ENCODE measurements at regions not wholly inside any gene's neighbourhood (a gene's known extent, or its start where the extent isn't known, plus 50 kb on each side); places are given as distances from the start of the nearest gene placed in this dataset.

DNA sequence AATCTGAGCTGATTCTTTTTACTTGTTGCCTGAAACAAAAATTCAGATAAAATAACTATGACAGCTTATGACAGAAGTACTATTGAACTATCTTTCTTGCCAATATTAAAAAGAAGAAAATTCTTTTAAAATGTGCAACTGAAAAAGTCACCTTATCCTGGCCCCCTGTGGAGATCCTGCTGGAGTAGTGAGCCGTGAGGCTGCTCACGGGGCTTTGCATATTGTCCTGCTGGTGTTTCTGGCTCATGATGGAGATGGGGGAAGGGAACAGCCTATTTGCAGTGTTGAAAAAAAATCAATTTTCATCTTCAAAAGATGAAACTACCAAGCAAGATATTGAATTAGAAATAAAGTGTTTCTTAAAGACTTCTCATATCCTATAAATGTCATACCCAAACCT is 216.0 kb downstream of the SAMD5 start:
- no peak for TF ChIP-seq POLR2A (IDR thresholded peaks at IDR 0.05; ENCODE audit: low read depth, low read length)
- no peak for TF ChIP-seq POLR2AphosphoS5 (IDR thresholded peaks at IDR 0.05; ENCODE audit: low read depth, low read length)
- no peak for TF ChIP-seq TAF1 (IDR thresholded peaks at IDR 0.05; ENCODE audit: borderline replicate concordance, low read depth, low read length)
